Esophagus squamous epithelium (tissue), 4 donors: ENCODE measurements at regions not wholly inside any gene's neighbourhood (a gene's known extent, or its start where the extent isn't known, plus 50 kb on each side); places are given as distances from the start of the nearest gene placed in this dataset.

Experiments used
- CTCF ChIP-seq, 6 experiments: fragments of 450-650 bp in 4 of 6; fragments of 200-600 bp in 2 of 6; sonication (generic) in 2 of 6; IDR thresholded peaks; one replicate each; pipeline ENCODE4 v1.5.1; 2016 to 2019; ENCODE audit warnings: antibody characterized with exemption in 6 of 6, mild to moderate bottlenecking in 4 of 6, moderate library complexity in 4 of 6
- POLR2A ChIP-seq, 4 donors: fragments of 450-650 bp; IDR thresholded peaks; one replicate each; pipeline ENCODE4 v1.6.1; 2017; ENCODE audit warnings: antibody characterized with exemption in 4 of 4, mild to moderate bottlenecking in 4 of 4, moderate library complexity in 3 of 4

- TF ChIP-seq CTCF (IDR thresholded peaks at IDR 0.05) (no peak), POLR2A (IDR thresholded peaks at IDR 0.05) (no peak)
These were observed 325.7 kb downstream of the DCDC2C start for GRCh38 chr2:4029081-4029480.
